Trophoblast cell (in vitro differentiated cells and primary cell): ENCODE measurements at regions not wholly inside any gene's neighbourhood (a gene's known extent, or its start where the extent isn't known, plus 50 kb on each side); places are given as distances from the start of the nearest gene placed in this dataset.

Experiments
- DNase-seq, 2 donors: peaks; one replicate each; pipeline ENCODE4 v3.0.0-alpha.2; 2016
- H2AFZ ChIP-seq: 2 replicates; pipeline ENCODE4 v1.6.1; 2013; ENCODE audit warnings: low read length, moderate library complexity, mild to moderate bottlenecking; ENCODE audit not compliant: insufficient read depth, poor library complexity
- H2AK5ac ChIP-seq: 2 replicates; pipeline ENCODE4 v1.6.1; 2013; ENCODE audit warnings: mild to moderate bottlenecking, low read length
- H2BK120ac ChIP-seq: 2 replicates; pipeline ENCODE4 v1.6.1; 2013; ENCODE audit warnings: low read length, mild to moderate bottlenecking, moderate library complexity; ENCODE audit not compliant: insufficient read depth, poor library complexity
- H2BK12ac ChIP-seq: 2 replicates; pipeline ENCODE4 v1.6.1; 2013; ENCODE audit warnings: mild to moderate bottlenecking, low read length, moderate library complexity
- H2BK5ac ChIP-seq: 2 replicates; pipeline ENCODE4 v1.6.1; 2013; ENCODE audit warnings: low read length, low read depth, moderate library complexity, mild to moderate bottlenecking; ENCODE audit not compliant: poor library complexity
- H3K14ac ChIP-seq: 2 replicates; pipeline ENCODE4 v1.6.1; 2013; ENCODE audit warnings: mild to moderate bottlenecking, low read length
- H3K18ac ChIP-seq: 2 replicates; pipeline ENCODE4 v1.6.1; 2013; ENCODE audit warnings: mild to moderate bottlenecking, low read length
- H3K23ac ChIP-seq: 2 replicates; pipeline ENCODE4 v1.6.1; 2013; ENCODE audit warnings: low read length
- H3K27ac ChIP-seq: 2 replicates; pipeline ENCODE4 v1.5.1; 2013; ENCODE audit warnings: low read depth, mild to moderate bottlenecking, inconsistent platforms, low read length, moderate library complexity
- H3K27me3 ChIP-seq: 2 replicates; pipeline ENCODE4 v1.6.1; 2013; ENCODE audit warnings: inconsistent platforms, mild to moderate bottlenecking, low read length, moderate library complexity; ENCODE audit not compliant: insufficient read depth
- H3K36me3 ChIP-seq, 2 experiments: 1 replicate in 1 of 2; 2 replicates in 1 of 2; pipeline ENCODE4 v1.6.1; 2013; ENCODE audit warnings: low read length in 2 of 2, mild to moderate bottlenecking in 2 of 2, moderate library complexity in 1 of 2; ENCODE audit not compliant: insufficient read depth in 2 of 2, control insufficient read depth in 1 of 2
- H3K4ac ChIP-seq: 2 replicates; pipeline ENCODE4 v1.6.1; 2013; ENCODE audit warnings: low read depth, mild to moderate bottlenecking, low read length, moderate library complexity
- H3K4me1 ChIP-seq, 2 experiments: 1 replicate in 1 of 2; 2 replicates in 1 of 2; pipeline ENCODE4 v1.6.1; 2013; ENCODE audit warnings: low read length in 2 of 2, mild to moderate bottlenecking in 2 of 2, moderate library complexity in 1 of 2; ENCODE audit not compliant: insufficient read depth in 2 of 2, control insufficient read depth in 1 of 2
- H3K4me2 ChIP-seq: 2 replicates; pipeline ENCODE4 v1.6.1; 2013; ENCODE audit warnings: inconsistent platforms, mild to moderate bottlenecking, low read length, moderate library complexity
- H3K4me3 ChIP-seq: 2 replicates; pipeline ENCODE4 v1.5.1; 2013; ENCODE audit warnings: mild to moderate bottlenecking, low read depth, low read length, inconsistent platforms
- H3K79me1 ChIP-seq: one replicate; pipeline ENCODE4 v1.6.1; 2013; ENCODE audit warnings: low read length
- H3K79me2 ChIP-seq: 2 replicates; pipeline ENCODE4 v1.6.1; 2013; ENCODE audit warnings: low read length, mild to moderate bottlenecking; ENCODE audit not compliant: control insufficient read depth, insufficient read depth, poor library complexity
- H3K9ac ChIP-seq: 2 replicates; pipeline ENCODE4 v1.6.1; 2013; ENCODE audit warnings: mild to moderate bottlenecking, low read length
- H3K9me3 ChIP-seq: 2 replicates; pipeline ENCODE4 v1.6.1; 2013; ENCODE audit warnings: low read depth, mild to moderate bottlenecking, control low read depth, inconsistent platforms, low read length; ENCODE audit not compliant: insufficient read depth
- H4K12ac ChIP-seq: 2 replicates; pipeline ENCODE4 v1.6.1; 2013; ENCODE audit warnings: low read depth, mild to moderate bottlenecking, low read length, moderate library complexity
- H4K8ac ChIP-seq: 2 replicates; pipeline ENCODE4 v1.6.1; 2013; ENCODE audit warnings: low read depth, mild to moderate bottlenecking, low read length, moderate library complexity
- H4K91ac ChIP-seq: one replicate; pipeline ENCODE4 v1.6.1; 2013; ENCODE audit warnings: low read depth, mild to moderate bottlenecking, low read length, moderate library complexity
- WGBS: extraction: QIAGEN DNeasy Blood & Tissue Kit; methylation state at CpG from one replicate; pipeline ENCODE4 v1.1.7; 2013; ENCODE audit warnings: missing lambda C conversion rate; ENCODE audit not compliant: insufficient read length, insufficient coverage; ENCODE audit errors: extremely low coverage; 5-methylcytosine and 5-hydroxymethylcytosine counted together

- WGBS, result no CpG with 5 or more reads among the region's 2 CpGs
- Histone ChIP-seq H3K4me3 (no peak overlapping the region), H2AK5ac (no peak overlapping the region), H3K79me2 (no peaks in the 10 kb centered on the region), H3K9ac (no peak overlapping the region), H3K23ac (no peak overlapping the region), H4K91ac (no peak overlapping the region), H3K14ac (no peak overlapping the region), H2BK5ac (no peak overlapping the region), H2BK120ac (no peak overlapping the region), H2AFZ (no peak overlapping the region), H4K8ac (no peak overlapping the region), H3K4me1 (no peaks in the 10 kb centered on the region), H4K12ac (no peak overlapping the region), H3K4ac (no peak overlapping the region), H3K18ac (no peak overlapping the region), H3K4me2 (no peak overlapping the region), H3K36me3 (no peaks in the 10 kb centered on the region), H3K79me1 (no peaks in the 10 kb centered on the region), H3K9me3 (no peaks in the 10 kb centered on the region), H3K27me3 (no peaks in the 10 kb centered on the region), H2BK12ac (no peak overlapping the region), H3K27ac (no peak overlapping the region)
- no peak for DNase-seq
These were observed 90.6 kb downstream of the TNFSF13B start for GRCh38 chr13:108360139-108360538.

GRCh38 chr13:108361769-108362168 lies 92.3 kb downstream of the TNFSF13B start:
- Histone ChIP-seq H3K27me3 (no peaks in the 10 kb centered on the region), H4K91ac (no peak overlapping the region), H3K4me1 (no peaks in the 10 kb centered on the region), H3K14ac (no peak overlapping the region), H3K4ac (no peak overlapping the region), H2BK5ac (no peak overlapping the region), H3K23ac (no peak overlapping the region), H3K27ac (no peak overlapping the region), H3K9ac (no peak overlapping the region), H2AFZ (no peak overlapping the region), H3K79me1 (no peaks in the 10 kb centered on the region), H3K9me3 (no peaks in the 10 kb centered on the region), H2AK5ac (no peak overlapping the region), H4K12ac (no peak overlapping the region), H3K36me3 (no peaks in the 10 kb centered on the region), H3K4me3 (no peak overlapping the region), H2BK120ac (no peak overlapping the region), H3K4me2 (no peak overlapping the region), H3K79me2 (no peaks in the 10 kb centered on the region), H3K18ac (no peak overlapping the region), H2BK12ac (no peak overlapping the region), H4K8ac (no peak overlapping the region)
- WGBS, result no CpG with 5 or more reads among the region's 9 CpGs
- no peak for DNase-seq

- no peak overlapping the region for H3K4ac ChIP-seq
- H2AK5ac ChIP-seq, result no peak overlapping the region
- H3K36me3 ChIP-seq, result no peaks in the 10 kb centered on the region
- no peaks in the 10 kb centered on the region for H3K79me1 ChIP-seq
- no peaks in the 10 kb centered on the region for H3K79me2 ChIP-seq
- H2BK5ac ChIP-seq, result no peak overlapping the region
- H4K8ac ChIP-seq, result no peak overlapping the region
- no peak overlapping the region for H3K9ac ChIP-seq
- H3K14ac ChIP-seq, result no peak overlapping the region
- no peak overlapping the region for H2BK120ac ChIP-seq
- H3K27me3 ChIP-seq, result no peaks in the 10 kb centered on the region
- H3K9me3 ChIP-seq, result no peaks in the 10 kb centered on the region
- H4K12ac ChIP-seq, result no peak overlapping the region
- DNase-seq, result no peak
- no peak overlapping the region for H3K4me3 ChIP-seq
- no peak overlapping the region for H2AFZ ChIP-seq
- H3K4me2 ChIP-seq, result no peak overlapping the region
- H3K23ac ChIP-seq, result no peak overlapping the region
- H3K27ac ChIP-seq, result no peak overlapping the region
- H2BK12ac ChIP-seq, result no peak overlapping the region
- no CpG with 5 or more reads among the region's 5 CpGs for WGBS
- no peak overlapping the region for H3K18ac ChIP-seq
- no peaks in the 10 kb centered on the region for H3K4me1 ChIP-seq
- no peak overlapping the region for H4K91ac ChIP-seq
These were observed 94.1 kb downstream of the TNFSF13B start for GRCh38 chr13:108363666-108364065.

GRCh38 chr13:108365255-108365654 lies 95.7 kb downstream of the TNFSF13B start:
- Histone ChIP-seq H3K79me1 (no peaks in the 10 kb centered on the region), H3K4me3 (no peak overlapping the region)
- no peak for DNase-seq

More at GRCh38 chr13:108365255-108365654, 95.7 kb downstream of the TNFSF13B start:
- Histone ChIP-seq H3K36me3 (no peaks in the 10 kb centered on the region), H4K91ac (no peak overlapping the region), H3K9me3 (no peaks in the 10 kb centered on the region), H3K14ac (no peak overlapping the region), H2BK5ac (no peak overlapping the region), H3K27ac (no peak overlapping the region), H3K4me2 (no peak overlapping the region), H3K18ac (no peak overlapping the region), H3K4ac (no peak overlapping the region), H4K8ac (no peak overlapping the region), H4K12ac (no peak overlapping the region), H2AK5ac (no peak overlapping the region), H2BK12ac (no peak overlapping the region), H2BK120ac (no peak overlapping the region), H3K4me1 (no peaks in the 10 kb centered on the region), H3K27me3 (no peaks in the 10 kb centered on the region), H3K79me2 (no peaks in the 10 kb centered on the region), H3K23ac (no peak overlapping the region), H2AFZ (no peak overlapping the region), H3K9ac (no peak overlapping the region)
- WGBS, result no CpG with 5 or more reads among the region's 4 CpGs
